Esophagus squamous epithelium (tissue), 5 donors: ENCODE measurements at regions not wholly inside any gene's neighbourhood (a gene's known extent, or its start where the extent isn't known, plus 50 kb on each side); places are given as distances from the start of the nearest gene placed in this dataset.
"Not testable (repeated sequence)": the region's sequence is repeated elsewhere in the genome, so short reads cannot be mapped to it uniquely, and the experiment has no call there.

Experiments
- DNase-seq: peaks from one replicate; lab custom pipeline; 2025; lab: John Stamatoyannopoulos, UW
- H3K27ac ChIP-seq, 4 donors: fragments of 200-600 bp; sonication (generic); one replicate each; pipeline ENCODE4 v1.5.1; 2016 to 2019; ENCODE audit warnings: mild to moderate bottlenecking in 1 of 4
- H3K27me3 ChIP-seq, 4 donors: fragments of 200-600 bp; sonication (generic); 1 replicate in 3 of 4; 2 replicates in 1 of 4; pipeline versions ENCODE4 v1.5.1 to v1.6.0; 2017 to 2021; ENCODE audit warnings: antibody characterized with exemption in 1 of 4
- H3K36me3 ChIP-seq, 3 donors: fragments of 200-600 bp; sonication (generic); one replicate each; pipeline ENCODE4 v1.5.1; 2016 to 2019
- H3K4me1 ChIP-seq, 3 donors: fragments of 200-600 bp; sonication (generic); one replicate each; pipeline ENCODE4 v1.5.1; 2017 to 2019
- H3K4me3 ChIP-seq, 4 donors: fragments of 200-600 bp; sonication (generic); 1 replicate in 3 of 4; 2 replicates in 1 of 4; pipeline ENCODE4 v1.5.1; 2016 to 2019; ENCODE audit warnings: mild to moderate bottlenecking in 2 of 4, moderate library complexity in 1 of 4
- H3K9me3 ChIP-seq, 3 donors: fragments of 200-600 bp; sonication (generic); one replicate each; pipeline ENCODE4 v1.5.1; 2016 to 2019
- POLR2A ChIP-seq, 4 donors: fragments of 450-650 bp; IDR thresholded peaks; one replicate each; pipeline ENCODE4 v1.6.1; 2017; ENCODE audit warnings: antibody characterized with exemption in 4 of 4, mild to moderate bottlenecking in 4 of 4, moderate library complexity in 3 of 4
- WGBS, 2 donors: methylation state at CpG; one replicate each; pipeline ENCODE4 v1.1.5; 2018; 5-methylcytosine and 5-hydroxymethylcytosine counted together
- intact Hi-C: fragments of 100-400 bp; cut with DNase I; formaldehyde crosslinking; loops from one replicate; pipeline ENCODE4 v1.15.0; 2022
- TF ChIP-seq, protein P1 (sequence below), 6 experiments: fragments of 450-650 bp in 4 of 6; fragments of 200-600 bp in 2 of 6; sonication (generic) in 2 of 6; IDR thresholded peaks; one replicate each; pipeline ENCODE4 v1.5.1; 2016 to 2019; ENCODE audit warnings: antibody characterized with exemption in 6 of 6, mild to moderate bottlenecking in 4 of 6, moderate library complexity in 4 of 6
- donor health status: DM: yes; HTN: yes; CAD: no.

DNA sequence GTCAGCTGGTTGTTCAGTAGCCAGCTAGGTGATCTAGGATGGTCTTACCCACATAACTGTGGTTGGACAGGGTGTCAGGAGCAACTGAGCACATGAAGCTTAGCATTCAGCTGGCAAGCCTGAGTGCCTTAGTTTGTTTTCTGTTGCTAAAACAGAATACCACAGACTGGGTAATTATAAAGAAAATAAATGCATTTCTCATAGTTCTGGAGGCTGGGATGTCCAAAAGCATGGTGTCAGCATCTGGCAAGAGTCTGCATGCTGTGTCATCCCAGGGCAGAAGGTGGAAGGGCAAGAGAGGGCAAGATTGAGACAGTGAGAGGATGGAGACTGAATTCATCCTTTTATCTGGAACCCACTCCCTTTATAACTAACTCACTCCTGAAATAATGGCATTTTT lies 921.5 kb downstream of the TLE4 start:
- TF ChIP-seq POLR2A (IDR thresholded peaks at IDR 0.05): no peak
- TF ChIP-seq, protein P1, sequence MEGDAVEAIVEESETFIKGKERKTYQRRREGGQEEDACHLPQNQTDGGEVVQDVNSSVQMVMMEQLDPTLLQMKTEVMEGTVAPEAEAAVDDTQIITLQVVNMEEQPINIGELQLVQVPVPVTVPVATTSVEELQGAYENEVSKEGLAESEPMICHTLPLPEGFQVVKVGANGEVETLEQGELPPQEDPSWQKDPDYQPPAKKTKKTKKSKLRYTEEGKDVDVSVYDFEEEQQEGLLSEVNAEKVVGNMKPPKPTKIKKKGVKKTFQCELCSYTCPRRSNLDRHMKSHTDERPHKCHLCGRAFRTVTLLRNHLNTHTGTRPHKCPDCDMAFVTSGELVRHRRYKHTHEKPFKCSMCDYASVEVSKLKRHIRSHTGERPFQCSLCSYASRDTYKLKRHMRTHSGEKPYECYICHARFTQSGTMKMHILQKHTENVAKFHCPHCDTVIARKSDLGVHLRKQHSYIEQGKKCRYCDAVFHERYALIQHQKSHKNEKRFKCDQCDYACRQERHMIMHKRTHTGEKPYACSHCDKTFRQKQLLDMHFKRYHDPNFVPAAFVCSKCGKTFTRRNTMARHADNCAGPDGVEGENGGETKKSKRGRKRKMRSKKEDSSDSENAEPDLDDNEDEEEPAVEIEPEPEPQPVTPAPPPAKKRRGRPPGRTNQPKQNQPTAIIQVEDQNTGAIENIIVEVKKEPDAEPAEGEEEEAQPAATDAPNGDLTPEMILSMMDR (IDR thresholded peaks at IDR 0.05): no peak
- H3K36me3 ChIP-seq: no peaks in the 10 kb centered on the region
- H3K4me3 ChIP-seq: no peak overlapping the region
- DNase-seq: no peak
- no peak overlapping the region for H3K27ac ChIP-seq
- intact Hi-C loops: no loop called here
- no peaks in the 10 kb centered on the region for H3K9me3 ChIP-seq
- H3K4me1 ChIP-seq: no peaks in the 10 kb centered on the region
- H3K27me3 ChIP-seq: no peaks in the 10 kb centered on the region

DNA sequence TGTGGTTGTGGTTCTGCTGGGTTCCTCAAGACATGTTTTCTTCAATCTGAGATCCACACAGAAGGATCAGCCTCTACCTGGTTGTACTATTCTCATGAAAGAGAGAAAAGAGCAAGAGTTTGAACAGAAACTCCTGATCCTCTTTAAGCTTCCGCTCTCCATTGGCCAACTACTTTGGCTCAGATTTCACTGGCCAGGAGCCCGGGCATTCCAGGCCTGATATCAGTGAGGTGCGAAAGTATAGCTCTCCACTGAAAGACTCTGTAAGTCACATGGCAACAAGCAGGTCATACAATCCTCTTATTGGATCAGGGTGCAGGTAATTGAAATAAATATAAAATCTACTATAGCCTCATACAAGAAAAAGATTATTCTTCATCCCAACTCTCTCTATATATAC lies 920.5 kb downstream of the TLE4 start:
- DNase-seq: no peak
- intact Hi-C loops: no loop called here
- no peak overlapping the region for H3K4me3 ChIP-seq
- H3K27me3 ChIP-seq: no peaks in the 10 kb centered on the region
- no peak overlapping the region for H3K27ac ChIP-seq
- no peak for TF ChIP-seq POLR2A (IDR thresholded peaks at IDR 0.05)
- TF ChIP-seq, protein P1 (IDR thresholded peaks at IDR 0.05): no peak
- no peaks in the 10 kb centered on the region for H3K36me3 ChIP-seq
- 50 to 56% methylated on average over 3 of the region's 3 CpGs for WGBS, 2 donors
- no peaks in the 10 kb centered on the region for H3K4me1 ChIP-seq
- no peaks in the 10 kb centered on the region for H3K9me3 ChIP-seq

DNA sequence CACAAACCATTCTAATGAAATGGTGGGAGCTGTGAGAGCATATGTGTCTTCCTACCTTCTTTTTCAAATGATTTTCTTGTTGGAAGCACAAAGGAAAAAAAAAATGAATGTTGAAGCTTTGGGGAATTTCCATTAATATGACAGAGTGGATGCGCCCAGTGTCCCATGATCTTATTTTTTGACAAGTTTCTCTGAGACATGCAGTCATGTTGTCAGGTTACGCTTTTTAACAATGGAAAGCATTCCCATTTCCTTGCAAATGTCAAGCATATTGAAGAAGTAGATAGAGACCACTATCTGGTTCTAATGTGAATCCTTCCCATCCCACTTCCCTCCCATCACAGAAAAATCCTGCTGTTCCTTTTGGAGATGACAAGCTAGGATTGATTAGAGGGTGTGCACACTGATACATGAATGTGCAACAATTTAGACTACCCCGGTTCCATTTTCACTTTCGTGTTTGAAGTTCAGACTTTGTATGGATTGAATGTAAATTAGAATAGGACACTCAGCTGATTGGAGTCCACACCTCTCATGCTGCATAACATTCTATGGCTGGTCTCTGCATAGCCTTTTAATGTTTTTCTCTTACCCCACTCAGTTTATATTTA lies 919.4 kb downstream of the TLE4 start:
- 70 to 81% methylated on average over 4 of the region's 4 CpGs for WGBS, 2 donors
- intact Hi-C loops: no loop called here
- H3K27ac ChIP-seq: no peak overlapping the region

DNA sequence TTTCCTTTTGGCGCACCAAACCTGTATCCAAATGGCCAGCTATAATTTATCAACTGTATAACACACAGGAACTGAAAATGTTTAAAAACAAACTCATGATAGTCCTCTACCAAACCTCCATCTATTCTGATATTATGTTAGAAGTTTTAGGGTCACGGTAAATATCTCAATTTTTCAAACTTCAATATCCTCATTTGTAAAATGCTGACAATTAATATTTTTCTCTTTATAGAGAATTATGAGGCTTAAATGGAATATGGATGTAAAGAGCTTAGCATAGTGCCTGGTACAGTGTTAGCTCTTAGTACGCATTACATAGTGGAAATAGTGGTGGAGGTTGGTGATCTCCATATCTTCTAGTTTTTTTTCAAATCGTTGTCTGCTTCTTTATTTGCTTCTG lies 917.6 kb downstream of the TLE4 start:
- no peak overlapping the region for H3K4me3 ChIP-seq
- H3K36me3 ChIP-seq: no peaks in the 10 kb centered on the region
- no peaks in the 10 kb centered on the region for H3K4me1 ChIP-seq
- 85 to 87% methylated on average over 4 of the region's 4 CpGs for WGBS, 2 donors
- H3K9me3 ChIP-seq: no peaks in the 10 kb centered on the region
- H3K27me3 ChIP-seq: no peaks in the 10 kb centered on the region
- TF ChIP-seq, protein P1 (IDR thresholded peaks at IDR 0.05): no peak
- no peak for TF ChIP-seq POLR2A (IDR thresholded peaks at IDR 0.05)
- no peak for DNase-seq
- H3K27ac ChIP-seq: no peak overlapping the region
- intact Hi-C loops: no loop called here

More for the DNA sequence above, 919.4 kb downstream of the TLE4 start:
- TF ChIP-seq, protein P1 (IDR thresholded peaks at IDR 0.05): no peak
- TF ChIP-seq POLR2A (IDR thresholded peaks at IDR 0.05): no peak
- H3K4me3 ChIP-seq: no peak overlapping the region
- no peak for DNase-seq
- no peaks in the 10 kb centered on the region for H3K36me3 ChIP-seq
- H3K27me3 ChIP-seq: no peaks in the 10 kb centered on the region
- no peaks in the 10 kb centered on the region for H3K9me3 ChIP-seq
- H3K4me1 ChIP-seq: no peaks in the 10 kb centered on the region

DNA sequence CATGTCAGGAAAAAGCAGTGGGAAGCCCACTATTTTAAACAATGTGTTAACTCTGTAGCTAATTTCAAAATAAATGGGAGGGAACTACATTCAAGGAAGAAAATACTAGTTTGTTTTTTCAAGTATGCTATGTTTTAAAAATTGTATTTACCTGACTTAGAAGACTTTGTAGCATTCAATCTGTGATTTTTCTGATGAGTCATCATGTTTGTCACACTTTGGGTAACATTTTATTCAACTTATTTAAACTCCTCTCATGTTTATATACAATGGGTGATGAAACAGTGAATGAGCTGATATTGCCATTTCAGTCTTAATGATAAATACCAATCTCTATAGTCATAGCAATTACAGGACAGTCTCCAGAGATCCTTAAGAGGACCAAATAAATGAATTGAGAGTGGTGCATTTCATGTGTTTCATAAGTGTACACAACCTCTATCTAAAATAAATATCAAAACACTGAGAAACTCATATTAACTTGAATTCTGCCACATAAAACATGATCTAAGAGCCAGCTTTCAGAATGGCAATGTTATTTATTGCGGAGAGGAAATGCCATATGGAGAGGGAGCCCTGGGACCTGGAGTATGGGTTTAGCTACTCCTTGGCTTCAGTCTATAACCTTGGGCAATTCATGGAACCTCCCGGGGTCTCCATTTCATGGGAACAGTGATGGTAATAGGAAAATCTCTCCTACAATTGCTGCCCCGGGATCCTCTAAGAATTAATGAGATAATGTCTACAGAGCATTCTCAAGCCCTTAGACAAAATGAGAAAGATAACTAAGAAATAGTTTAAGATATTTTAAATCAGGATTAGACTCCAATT lies 913.9 kb downstream of the TLE4 start:
- Histone ChIP-seq H3K9me3 (peaks cover 0 to 13% (median 6%) of the 10 kb centered on the region in 3 donors), H3K4me3 (no peak overlapping the region), H3K4me1 (no peaks in the 10 kb centered on the region), H3K27me3 (no peaks in the 10 kb centered on the region), H3K27ac (no peak overlapping the region), H3K36me3 (no peaks in the 10 kb centered on the region)
- intact Hi-C loops: no loop called here
- no peak for DNase-seq
- WGBS, 2 donors: 77 to 92% methylated on average over 3 of the region's 3 CpGs
- TF ChIP-seq, protein P1 (IDR thresholded peaks at IDR 0.05): no peak
- no peak for TF ChIP-seq POLR2A (IDR thresholded peaks at IDR 0.05)

DNA sequence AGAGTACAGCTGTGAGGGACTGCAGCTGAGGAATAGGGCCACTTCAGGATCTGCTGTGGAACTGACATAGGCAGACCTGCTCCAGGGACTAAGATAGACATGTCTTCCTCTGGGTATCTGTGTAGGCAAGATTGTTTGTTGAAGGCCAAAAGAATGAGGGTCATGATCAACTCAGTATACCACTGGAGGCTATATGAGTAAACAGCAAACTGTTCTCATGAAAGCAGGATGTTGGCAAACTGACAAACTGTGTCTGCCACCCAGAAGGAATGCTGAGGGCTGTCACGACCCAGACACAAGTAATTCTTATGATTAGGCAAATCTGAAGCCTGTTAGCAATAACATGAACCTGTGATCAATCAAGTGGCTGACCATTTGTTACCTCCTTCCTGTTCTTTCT lies 910.5 kb downstream of the TLE4 start:
- H3K27me3 ChIP-seq, H3K36me3 ChIP-seq, H3K4me3 ChIP-seq, DNase-seq, H3K27ac ChIP-seq, H3K4me1 ChIP-seq, intact Hi-C loops: not testable (repeated sequence)
- H3K9me3 ChIP-seq: peaks cover 0 to 16% (median 9%) of the 10 kb centered on the region in 3 donors
- 33 to 45% methylated on average over 1 of the region's 1 CpG for WGBS, 2 donors
